GM12891 (cell line): ENCODE measurements at regions not wholly inside any gene's neighbourhood (a gene's known extent, or its start where the extent isn't known, plus 50 kb on each side); places are given as distances from the start of the nearest gene placed in this dataset.

ENCODE experiments used
- PAX5 ChIP-seq: IDR thresholded peaks from 2 replicates; pipeline ENCODE4 v1.6.1; 2011; ENCODE audit warnings: low read length, moderate library complexity, mild to moderate bottlenecking; ENCODE audit not compliant: insufficient read depth, severe bottlenecking
- POLR2A ChIP-seq: IDR thresholded peaks from 2 replicates; pipeline ENCODE4 v1.6.1; 2011; ENCODE audit warnings: low read depth, low read length, control low read depth
- POLR2AphosphoS5 ChIP-seq: IDR thresholded peaks from 2 replicates; pipeline ENCODE4 v1.6.1; 2011; ENCODE audit warnings: low read depth, low read length, control low read depth
- SPI1 ChIP-seq: IDR thresholded peaks from 2 replicates; pipeline ENCODE4 v1.6.1; 2011; ENCODE audit warnings: low read depth, low read length, control low read depth
- TAF1 ChIP-seq: IDR thresholded peaks from 2 replicates; pipeline ENCODE4 v1.6.1; 2011; ENCODE audit warnings: low read depth, low read length, control low read depth

DNA sequence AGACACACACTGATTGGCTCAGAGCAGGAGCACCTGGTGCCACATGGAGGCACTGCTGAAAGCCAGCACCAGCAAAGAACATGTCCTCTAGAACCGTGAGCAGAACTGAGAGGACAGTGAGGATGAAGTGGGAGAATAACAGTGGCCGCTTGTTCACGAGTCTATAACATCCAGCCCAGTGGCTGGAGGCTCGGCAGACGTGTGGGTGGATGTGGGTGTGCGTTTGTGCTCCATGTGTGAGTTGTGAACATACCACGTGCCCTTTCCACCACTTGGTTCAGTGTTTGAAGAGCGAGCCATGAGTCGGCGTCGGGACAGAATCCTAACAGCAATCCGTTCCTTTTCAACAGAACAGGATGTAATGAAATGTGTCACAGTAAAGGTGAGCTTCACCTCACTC lies 113.0 kb downstream of the SOX1 start:
- TF ChIP-seq POLR2A (no peak), POLR2AphosphoS5 (no peak), SPI1 (no peak), PAX5 (no peak), TAF1 (no peak)
